Suprapubic skin (tissue), 4 donors: ENCODE measurements at regions not wholly inside any gene's neighbourhood (a gene's known extent, or its start where the extent isn't known, plus 50 kb on each side); places are given as distances from the start of the nearest gene placed in this dataset.

Source experiments
- CTCF ChIP-seq, 2 donors: fragments of 200-600 bp in 1 of 2; fragments of 450-650 bp in 1 of 2; sonication (generic) in 1 of 2; IDR thresholded peaks; one replicate each; pipeline ENCODE4 v1.5.1; 2016 to 2019; ENCODE audit warnings: antibody characterized with exemption in 2 of 2, mild to moderate bottlenecking in 1 of 2, moderate library complexity in 1 of 2
- EP300 ChIP-seq: sonication (generic); formaldehyde crosslinking; IDR thresholded peaks from one replicate; pipeline ENCODE4 v1.6.1; 2017; ENCODE audit warnings: antibody characterized with exemption
- POLR2A ChIP-seq, 2 donors: fragments of 450-650 bp; IDR thresholded peaks; one replicate each; pipeline ENCODE4 v1.6.1; 2017; ENCODE audit warnings: antibody characterized with exemption in 2 of 2, mild to moderate bottlenecking in 2 of 2, moderate library complexity in 2 of 2
- POLR2AphosphoS5 ChIP-seq, 3 donors: sonication (generic); formaldehyde crosslinking; IDR thresholded peaks; one replicate each; pipeline ENCODE4 v1.6.1; 2017; ENCODE audit warnings: antibody characterized with exemption in 3 of 3

GRCh38 chr1:94668528-94668927 lies 127.0 kb upstream of the F3 start:
- TF ChIP-seq CTCF (IDR thresholded peaks at IDR 0.05) (no peak), POLR2A (IDR thresholded peaks at IDR 0.05) (no peak), POLR2AphosphoS5 (IDR thresholded peaks at IDR 0.05) (no peak), EP300 (no peak)
